Suprapubic skin (tissue), 4 donors: ENCODE measurements at regions not wholly inside any gene's neighbourhood (a gene's known extent, or its start where the extent isn't known, plus 50 kb on each side); places are given as distances from the start of the nearest gene placed in this dataset.

Source experiments
- DNase-seq, 2 donors: peaks; one replicate each; pipeline ENCODE4 v3.0.0-alpha.2; 2019; ENCODE audit warnings: low spot score in 2 of 2
- H3K27ac ChIP-seq: fragments of 200-600 bp; sonication (generic); one replicate; pipeline ENCODE4 v1.5.1; 2019
- H3K27me3 ChIP-seq: fragments of 200-600 bp; sonication (generic); one replicate; pipeline ENCODE4 v1.5.1; 2019
- H3K36me3 ChIP-seq: fragments of 200-600 bp; sonication (generic); one replicate; pipeline ENCODE4 v1.5.1; 2019
- H3K4me1 ChIP-seq: fragments of 200-600 bp; sonication (generic); one replicate; pipeline ENCODE4 v1.5.1; 2019
- H3K4me3 ChIP-seq: fragments of 200-600 bp; sonication (generic); one replicate; pipeline ENCODE4 v1.5.1; 2019; ENCODE audit warnings: mild to moderate bottlenecking
- H3K9me3 ChIP-seq: fragments of 200-600 bp; sonication (generic); one replicate; pipeline ENCODE4 v1.5.1; 2019
- CTCF ChIP-seq, 2 donors: fragments of 200-600 bp in 1 of 2; fragments of 450-650 bp in 1 of 2; sonication (generic) in 1 of 2; IDR thresholded peaks; one replicate each; pipeline ENCODE4 v1.5.1; 2016 to 2019; ENCODE audit warnings: antibody characterized with exemption in 2 of 2, mild to moderate bottlenecking in 1 of 2, moderate library complexity in 1 of 2
- EP300 ChIP-seq: sonication (generic); formaldehyde crosslinking; IDR thresholded peaks from one replicate; pipeline ENCODE4 v1.6.1; 2017; ENCODE audit warnings: antibody characterized with exemption
- POLR2A ChIP-seq, 2 donors: fragments of 450-650 bp; IDR thresholded peaks; one replicate each; pipeline ENCODE4 v1.6.1; 2017; ENCODE audit warnings: antibody characterized with exemption in 2 of 2, mild to moderate bottlenecking in 2 of 2, moderate library complexity in 2 of 2
- POLR2AphosphoS5 ChIP-seq, 3 donors: sonication (generic); formaldehyde crosslinking; IDR thresholded peaks; one replicate each; pipeline ENCODE4 v1.6.1; 2017; ENCODE audit warnings: antibody characterized with exemption in 3 of 3
- WGBS: methylation state at CpG from one replicate; pipeline ENCODE4 v1.1.5; 2018; 5-methylcytosine and 5-hydroxymethylcytosine counted together

GRCh38 chr15:100810229-100810628 lies 69.4 kb upstream of the ALDH1A3 start:
- Histone ChIP-seq H3K9me3 (no peaks in the 10 kb centered on the region), H3K4me1 (no peaks in the 10 kb centered on the region), H3K27ac (no peak overlapping the region), H3K4me3 (no peak overlapping the region), H3K27me3 (no peaks in the 10 kb centered on the region), H3K36me3 (no peaks in the 10 kb centered on the region)
- DNase-seq, result no peak
- 89% methylated on average over 2 of the region's 2 CpGs for WGBS
- TF ChIP-seq POLR2AphosphoS5 (IDR thresholded peaks at IDR 0.05) (no peak), CTCF (IDR thresholded peaks at IDR 0.05) (no peak), EP300 (no peak), POLR2A (IDR thresholded peaks at IDR 0.05) (no peak)

GRCh38 chr15:100810831-100811230 lies 68.8 kb upstream of the ALDH1A3 start:
- Histone ChIP-seq H3K4me1 (no peaks in the 10 kb centered on the region), H3K4me3 (no peak overlapping the region), H3K27ac (no peak overlapping the region), H3K36me3 (no peaks in the 10 kb centered on the region), H3K9me3 (no peaks in the 10 kb centered on the region), H3K27me3 (no peaks in the 10 kb centered on the region)
- WGBS, result 76% methylated on average over 2 of the region's 2 CpGs
- no peak for DNase-seq
- no peak for TF ChIP-seq POLR2AphosphoS5 (IDR thresholded peaks at IDR 0.05)
- TF ChIP-seq CTCF (IDR thresholded peaks at IDR 0.05), result no peak
- no peak for TF ChIP-seq POLR2A (IDR thresholded peaks at IDR 0.05)
- TF ChIP-seq EP300, result no peak

- H3K4me1 ChIP-seq, result no peaks in the 10 kb centered on the region
- no peaks in the 10 kb centered on the region for H3K27me3 ChIP-seq
- DNase-seq, result no peak
- no peaks in the 10 kb centered on the region for H3K36me3 ChIP-seq
- H3K9me3 ChIP-seq, result no peaks in the 10 kb centered on the region
- WGBS, result 70% methylated on average over 2 of the region's 2 CpGs
- H3K4me3 ChIP-seq, result no peak overlapping the region
- TF ChIP-seq POLR2A (IDR thresholded peaks at IDR 0.05) (no peak), POLR2AphosphoS5 (IDR thresholded peaks at IDR 0.05) (no peak)
- H3K27ac ChIP-seq, result no peak overlapping the region
Observed at GRCh38 chr15:100812802-100813201, 66.8 kb upstream of the ALDH1A3 start.

GRCh38 chr15:100818927-100819326 lies 60.7 kb upstream of the ALDH1A3 start:
- TF ChIP-seq EP300 (no peak), CTCF (IDR thresholded peaks at IDR 0.05) (no peak), POLR2A (IDR thresholded peaks at IDR 0.05) (no peak), POLR2AphosphoS5 (IDR thresholded peaks at IDR 0.05) (no peak)
- no peak for DNase-seq
- no peaks in the 10 kb centered on the region for H3K36me3 ChIP-seq
- H3K27ac ChIP-seq, result no peak overlapping the region
- H3K9me3 ChIP-seq, result no peaks in the 10 kb centered on the region
- H3K4me3 ChIP-seq, result no peak overlapping the region
- H3K27me3 ChIP-seq, result peaks cover 5% of the 10 kb centered on the region
- WGBS, result 65% methylated on average over 3 of the region's 3 CpGs
- H3K4me1 ChIP-seq, result no peaks in the 10 kb centered on the region

- H3K27me3 ChIP-seq, result peaks cover 8% of the 10 kb centered on the region
- no peaks in the 10 kb centered on the region for H3K4me1 ChIP-seq
- no peaks in the 10 kb centered on the region for H3K9me3 ChIP-seq
- WGBS, result 50% methylated on average over 4 of the region's 4 CpGs
- TF ChIP-seq POLR2A (IDR thresholded peaks at IDR 0.05) (no peak), POLR2AphosphoS5 (IDR thresholded peaks at IDR 0.05) (no peak), CTCF (IDR thresholded peaks at IDR 0.05) (no peak), EP300 (no peak)
- no peaks in the 10 kb centered on the region for H3K36me3 ChIP-seq
- H3K27ac ChIP-seq, result no peak overlapping the region
- H3K4me3 ChIP-seq, result no peak overlapping the region
- DNase-seq, result no peak
Observed at GRCh38 chr15:100820528-100820927, 59.1 kb upstream of the ALDH1A3 start.

GRCh38 chr15:100821327-100821726 lies 58.3 kb upstream of the ALDH1A3 start:
- Histone ChIP-seq H3K27me3 (peaks cover 8% of the 10 kb centered on the region), H3K4me1 (no peaks in the 10 kb centered on the region), H3K9me3 (no peaks in the 10 kb centered on the region), H3K4me3 (no peak overlapping the region), H3K36me3 (no peaks in the 10 kb centered on the region), H3K27ac (no peak overlapping the region)
- TF ChIP-seq POLR2AphosphoS5 (IDR thresholded peaks at IDR 0.05) (no peak), POLR2A (IDR thresholded peaks at IDR 0.05) (no peak), EP300 (no peak), CTCF (IDR thresholded peaks at IDR 0.05) (no peak)
- no peak for DNase-seq
